ENCODE measurements at regions not wholly inside any gene's neighbourhood (a gene's known extent, or its start where the extent isn't known, plus 50 kb on each side); places are given as distances from the start of the nearest gene placed in this dataset.

GRCh38 chr13:84903391-84903790 lies 895.8 kb downstream of the SLITRK6 start:
- H3K4me1 ChIP-seq = no peaks in the 10 kb centered on the region
- H3K27ac ChIP-seq = no peak overlapping the region
- no peaks in the 10 kb centered on the region for H3K36me3 ChIP-seq
- no peaks in the 10 kb centered on the region for H3K9me3 ChIP-seq
- no peak for ATAC-seq
- H3K4me3 ChIP-seq = no peak overlapping the region
- whole genome bisulfite sequencing, 2 donors (ENCODE audit: low coverage in 1 of 2) = 13 to 22% methylated on average over 4 of the region's 4 CpGs
- peaks cover 4% of the 10 kb centered on the region for H3K27me3 ChIP-seq
- TF ChIP-seq POLR2AphosphoS5 (IDR thresholded peaks at IDR 0.05) (no peak), CTCF (IDR thresholded peaks at IDR 0.05) (no peak), EP300 (IDR thresholded peaks at IDR 0.05) (no peak), POLR2A (IDR thresholded peaks at IDR 0.05) (no peak)

- H3K27me3 ChIP-seq = peaks cover 4% of the 10 kb centered on the region
- TF ChIP-seq POLR2A (IDR thresholded peaks at IDR 0.05) = no peak
- TF ChIP-seq POLR2AphosphoS5 (IDR thresholded peaks at IDR 0.05) = no peak
- no peak for TF ChIP-seq EP300 (IDR thresholded peaks at IDR 0.05)
- no peak for TF ChIP-seq CTCF (IDR thresholded peaks at IDR 0.05)
- 60 to 78% methylated on average over 1 of the region's 1 CpG for WGBS, 2 donors (ENCODE audit: low coverage in 1 of 2)
- no peaks in the 10 kb centered on the region for H3K4me1 ChIP-seq
- ATAC-seq = no peak
- no peaks in the 10 kb centered on the region for H3K9me3 ChIP-seq
- no peak overlapping the region for H3K27ac ChIP-seq
- no peak overlapping the region for H3K4me3 ChIP-seq
- no peaks in the 10 kb centered on the region for H3K36me3 ChIP-seq
These were observed 897.0 kb downstream of the SLITRK6 start for GRCh38 chr13:84902243-84902642.

GRCh38 chr13:84896128-84896527 lies 903.1 kb downstream of the SLITRK6 start:
- H3K4me3 ChIP-seq = no peak overlapping the region
- no peaks in the 10 kb centered on the region for H3K4me1 ChIP-seq
- no peak overlapping the region for H3K27ac ChIP-seq
- ATAC-seq = no peak
- peak; percentile 34 to 64 (median 58) for TF ChIP-seq CTCF (IDR thresholded peaks at IDR 0.05)
- TF ChIP-seq POLR2A (IDR thresholded peaks at IDR 0.05) = no peak
- H3K36me3 ChIP-seq = no peaks in the 10 kb centered on the region
- no peaks in the 10 kb centered on the region for H3K9me3 ChIP-seq
- peaks cover 4% of the 10 kb centered on the region for H3K27me3 ChIP-seq
- WGBS, 2 donors (ENCODE audit: low coverage in 1 of 2) = 0 to 11% methylated on average over 2 to 9 of the region's 9 CpGs

- Histone ChIP-seq H3K4me1 (no peaks in the 10 kb centered on the region), H3K27ac (no peak overlapping the region), H3K9me3 (no peaks in the 10 kb centered on the region), H3K27me3 (peaks cover 4% of the 10 kb centered on the region), H3K4me3 (no peak overlapping the region), H3K36me3 (no peaks in the 10 kb centered on the region)
- TF ChIP-seq CTCF (IDR thresholded peaks at IDR 0.05) (no peak), POLR2AphosphoS5 (IDR thresholded peaks at IDR 0.05) (no peak), EP300 (IDR thresholded peaks at IDR 0.05) (no peak), POLR2A (IDR thresholded peaks at IDR 0.05) (no peak)
- ATAC-seq = peak; percentile 25
- WGBS, 2 donors (ENCODE audit: low coverage in 1 of 2) = 93 to 100% methylated on average over 4 to 6 of the region's 23 CpGs
These were observed 904.5 kb downstream of the SLITRK6 start for GRCh38 chr13:84894749-84895148.

GRCh38 chr13:84885868-84886267 lies 913.4 kb downstream of the SLITRK6 start:
- no peak overlapping the region for H3K4me3 ChIP-seq
- WGBS, 2 donors (ENCODE audit: low coverage in 1 of 2) = 82 to 83% methylated on average over 6 of the region's 6 CpGs
- no peak for TF ChIP-seq EP300 (IDR thresholded peaks at IDR 0.05)
- no peak for TF ChIP-seq POLR2A (IDR thresholded peaks at IDR 0.05)
- TF ChIP-seq CTCF (IDR thresholded peaks at IDR 0.05) = no peak
- TF ChIP-seq POLR2AphosphoS5 (IDR thresholded peaks at IDR 0.05) = no peak
- H3K27ac ChIP-seq = no peak overlapping the region
- no peaks in the 10 kb centered on the region for H3K36me3 ChIP-seq
- ATAC-seq = no peak
- no peaks in the 10 kb centered on the region for H3K9me3 ChIP-seq
- no peaks in the 10 kb centered on the region for H3K27me3 ChIP-seq
- H3K4me1 ChIP-seq = no peaks in the 10 kb centered on the region
